ENCODE measurements at regions not wholly inside any gene's neighbourhood (a gene's known extent, or its start where the extent isn't known, plus 50 kb on each side); places are given as distances from the start of the nearest gene placed in this dataset.

DNA sequence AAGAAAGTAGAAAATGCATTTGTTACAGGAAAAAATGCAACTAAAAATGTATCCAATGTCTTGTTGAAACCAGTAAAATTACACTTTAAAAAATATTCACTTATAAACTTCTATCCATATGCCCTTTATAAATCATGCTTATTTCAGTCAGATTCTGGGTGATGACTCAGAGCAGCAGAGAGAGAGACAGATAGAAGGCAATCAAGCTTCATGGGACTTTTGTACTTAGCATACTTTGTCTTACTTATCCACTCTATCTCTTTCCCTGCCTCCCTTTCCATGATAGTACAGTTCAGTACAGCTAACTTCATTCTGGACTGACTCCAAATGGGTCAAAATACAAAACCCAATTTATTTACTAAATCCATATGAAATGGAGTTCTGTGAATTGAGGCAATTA, 1438.2 kb downstream of the ZPLD1 start:
- TF ChIP-seq, protein P1, sequence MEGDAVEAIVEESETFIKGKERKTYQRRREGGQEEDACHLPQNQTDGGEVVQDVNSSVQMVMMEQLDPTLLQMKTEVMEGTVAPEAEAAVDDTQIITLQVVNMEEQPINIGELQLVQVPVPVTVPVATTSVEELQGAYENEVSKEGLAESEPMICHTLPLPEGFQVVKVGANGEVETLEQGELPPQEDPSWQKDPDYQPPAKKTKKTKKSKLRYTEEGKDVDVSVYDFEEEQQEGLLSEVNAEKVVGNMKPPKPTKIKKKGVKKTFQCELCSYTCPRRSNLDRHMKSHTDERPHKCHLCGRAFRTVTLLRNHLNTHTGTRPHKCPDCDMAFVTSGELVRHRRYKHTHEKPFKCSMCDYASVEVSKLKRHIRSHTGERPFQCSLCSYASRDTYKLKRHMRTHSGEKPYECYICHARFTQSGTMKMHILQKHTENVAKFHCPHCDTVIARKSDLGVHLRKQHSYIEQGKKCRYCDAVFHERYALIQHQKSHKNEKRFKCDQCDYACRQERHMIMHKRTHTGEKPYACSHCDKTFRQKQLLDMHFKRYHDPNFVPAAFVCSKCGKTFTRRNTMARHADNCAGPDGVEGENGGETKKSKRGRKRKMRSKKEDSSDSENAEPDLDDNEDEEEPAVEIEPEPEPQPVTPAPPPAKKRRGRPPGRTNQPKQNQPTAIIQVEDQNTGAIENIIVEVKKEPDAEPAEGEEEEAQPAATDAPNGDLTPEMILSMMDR (optimal IDR thresholded peaks at IDR 0.05 in 1 of 3, IDR thresholded peaks at IDR 0.05 in 1 of 3, conservative IDR thresholded peaks at IDR 0.05 in 1 of 3; ENCODE audit: extremely low read depth in 1 of 3, insufficient read depth in 2 of 3, low read length in 3 of 3) = no peak
- no peak for TF ChIP-seq EZH2 (IDR thresholded peaks at IDR 0.05; ENCODE audit: low read length)
